GM13976 (cell line): ENCODE measurements at regions not wholly inside any gene's neighbourhood (a gene's known extent, or its start where the extent isn't known, plus 50 kb on each side); places are given as distances from the start of the nearest gene placed in this dataset.
"Not testable (repeated sequence)": the region's sequence is repeated elsewhere in the genome, so short reads cannot be mapped to it uniquely, and the experiment has no call there.

Experiments used
- DNase-seq: peaks from one replicate; pipeline ENCODE4 v3.0.0; 2012; ENCODE audit warnings: low spot score
- CTCF ChIP-seq: IDR thresholded peaks from 2 replicates; pipeline ENCODE4 v1.5.1; 2012; ENCODE audit warnings: borderline replicate concordance, mild to moderate bottlenecking; ENCODE audit not compliant: insufficient read depth; ENCODE audit errors: extremely low read depth, missing control alignments, control extremely low read depth
- in situ Hi-C: fragments of 300-500 bp; cut with MboI; formaldehyde crosslinking; loops from one replicate; pipeline ENCODE4 v1.12.0; 2022; ENCODE audit warnings: low sequenced_read_pairs, mixed read lengths, inconsistent platforms; ENCODE audit not compliant: unreplicated experiment

- in situ Hi-C loops = no loop called here
Measured at GRCh38 chr3:72614394-72615074, 233.7 kb downstream of the SHQ1 start.

GRCh38 chr3:72613871-72614270, 234.4 kb downstream of the SHQ1 start:
- in situ Hi-C loops = no loop called here
- DNase-seq = no peak
- no peak for TF ChIP-seq CTCF

More at GRCh38 chr3:72614394-72615074, 233.7 kb downstream of the SHQ1 start:
- DNase-seq = no peak
- TF ChIP-seq CTCF = no peak

GRCh38 chr3:72609114-72609513, 239.1 kb downstream of the SHQ1 start:
- in situ Hi-C loops, DNase-seq: not testable (repeated sequence)

GRCh38 chr3:72606005-72606800, 242.0 kb downstream of the SHQ1 start:
- in situ Hi-C loops = no loop called here
- DNase-seq = no peak
- no peak for TF ChIP-seq CTCF

GRCh38 chr3:72604328-72604727, 243.9 kb downstream of the SHQ1 start:
- DNase-seq = no peak
- no peak for TF ChIP-seq CTCF
- in situ Hi-C loops = no loop called here

GRCh38 chr3:72601983-72602750, 246.1 kb downstream of the SHQ1 start:
- in situ Hi-C loops = no loop called here
- no peak for TF ChIP-seq CTCF
- DNase-seq = no peak
